ENCODE measurements at regions not wholly inside any gene's neighbourhood (a gene's known extent, or its start where the extent isn't known, plus 50 kb on each side); places are given as distances from the start of the nearest gene placed in this dataset.
"Not testable (repeated sequence)": the region's sequence is repeated elsewhere in the genome, so short reads cannot be mapped to it uniquely, and the experiment has no call there.

DNA sequence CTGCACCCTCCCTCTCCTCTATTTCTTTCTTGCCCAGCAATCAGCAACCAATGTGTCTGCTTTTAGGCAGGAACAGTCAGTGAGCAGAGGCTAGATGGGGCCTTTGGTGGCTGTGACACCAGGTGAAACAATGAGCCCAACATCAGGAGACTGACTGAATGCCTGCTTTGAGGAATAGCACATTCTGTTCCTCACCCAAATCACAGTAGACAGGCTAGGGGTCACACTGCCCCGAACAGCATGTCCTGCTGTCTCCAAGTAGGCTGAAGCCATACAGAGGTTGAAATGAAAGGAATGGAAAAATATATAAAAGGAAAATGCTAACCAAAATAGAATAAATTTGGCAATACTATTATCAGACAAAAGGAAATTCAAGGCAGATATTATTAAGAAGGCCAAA lies 122.5 kb upstream of the GDNF start:
- no peak for DNase-seq (ENCODE audit: low spot score)

DNA sequence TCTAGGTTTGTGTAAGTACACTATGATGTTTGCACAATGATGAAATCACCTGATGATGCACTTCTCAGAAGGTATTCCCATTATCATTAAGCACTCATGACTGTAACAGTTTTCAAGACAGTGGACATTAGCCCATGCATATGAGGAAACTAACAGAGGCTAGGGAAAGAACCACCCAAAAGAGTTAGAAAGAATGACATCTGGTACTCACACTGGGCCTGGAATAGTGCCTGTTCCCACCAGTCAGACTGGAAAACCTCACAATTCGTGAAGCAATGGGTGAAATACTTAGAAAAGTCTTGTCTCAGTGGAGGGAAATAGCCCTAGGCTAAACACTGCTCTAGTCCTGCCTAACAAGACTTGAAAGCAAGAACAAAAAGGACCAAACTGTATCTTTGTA lies 117.4 kb upstream of the GDNF start:
- DNase-seq (ENCODE audit: low spot score): no peak

DNA sequence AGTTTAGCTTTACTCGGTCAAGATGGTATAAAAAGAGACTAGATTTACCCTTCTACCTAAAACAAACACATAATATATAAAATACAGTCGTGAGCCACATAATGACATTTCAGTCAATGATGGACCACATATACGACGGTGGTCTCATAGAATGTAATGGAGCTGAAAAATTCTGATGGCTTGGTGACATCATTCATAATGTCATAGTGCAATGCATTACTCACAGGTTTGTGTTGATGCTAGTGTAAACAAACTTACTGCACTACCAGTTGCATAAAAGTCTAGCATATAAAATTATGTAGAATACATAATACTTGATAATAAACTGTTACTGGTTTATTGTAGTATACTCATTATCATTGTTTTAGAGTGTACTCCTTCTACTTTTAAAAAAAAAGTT lies 115.9 kb upstream of the GDNF start:
- DNase-seq (ENCODE audit: low spot score): no peak

DNA sequence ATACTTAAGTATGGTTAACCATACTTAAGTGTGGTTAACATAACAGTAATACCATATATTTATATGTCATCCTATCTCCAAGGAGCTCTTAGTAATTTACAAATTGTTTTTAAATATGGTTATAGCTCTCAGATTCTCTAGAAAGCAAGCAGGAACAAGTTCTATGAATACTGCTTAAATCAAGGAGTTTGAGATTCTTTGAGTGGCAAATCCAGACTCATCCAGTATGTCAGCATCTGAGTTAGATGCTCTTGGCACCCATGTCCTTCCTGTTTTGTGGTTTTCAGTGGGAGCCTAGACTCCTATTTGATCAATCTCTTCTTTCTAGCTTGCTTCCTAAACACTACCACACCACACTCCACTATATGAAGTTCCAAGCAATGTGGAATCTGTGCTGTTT lies 114.7 kb upstream of the GDNF start:
- DNase-seq (ENCODE audit: low spot score): no peak

DNA sequence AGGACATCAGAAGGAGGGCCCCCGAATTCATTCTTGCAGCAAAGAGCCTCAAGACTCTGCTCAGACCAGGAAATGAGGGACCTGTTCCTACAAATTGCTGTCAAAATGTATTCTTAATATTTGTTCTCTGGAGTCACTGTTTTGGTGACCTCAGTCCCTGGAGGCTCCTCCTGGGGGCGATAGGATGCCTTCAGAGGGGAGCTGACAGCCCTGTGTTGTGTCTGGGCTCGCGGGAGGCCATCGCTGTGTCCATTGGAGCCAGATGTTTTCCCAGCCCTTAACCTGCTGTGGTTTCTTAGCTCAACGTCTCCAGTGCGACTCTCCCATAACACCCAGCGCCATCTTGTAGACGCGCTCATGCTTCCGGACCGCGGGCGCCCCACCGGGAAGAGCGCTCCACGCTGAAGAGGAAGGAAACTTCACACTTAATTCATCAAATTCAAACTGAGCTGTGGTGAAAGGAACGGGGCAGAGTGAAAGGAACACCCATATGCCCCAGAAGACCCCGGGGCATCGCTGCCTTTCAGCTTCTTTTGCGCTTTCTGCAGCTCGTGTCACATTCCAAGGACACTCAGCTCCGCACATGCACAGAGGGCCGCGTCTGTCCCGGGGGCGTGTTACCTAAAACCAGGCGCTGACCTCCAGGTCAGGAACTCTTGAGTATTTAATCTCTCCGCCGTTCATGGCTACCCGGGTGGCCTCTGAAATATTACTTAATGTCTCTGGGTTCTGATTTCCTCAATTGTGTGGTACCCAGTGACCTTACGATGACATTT lies 112.3 kb upstream of the GDNF start:
- DNase-seq (ENCODE audit: low spot score): no peak

DNA sequence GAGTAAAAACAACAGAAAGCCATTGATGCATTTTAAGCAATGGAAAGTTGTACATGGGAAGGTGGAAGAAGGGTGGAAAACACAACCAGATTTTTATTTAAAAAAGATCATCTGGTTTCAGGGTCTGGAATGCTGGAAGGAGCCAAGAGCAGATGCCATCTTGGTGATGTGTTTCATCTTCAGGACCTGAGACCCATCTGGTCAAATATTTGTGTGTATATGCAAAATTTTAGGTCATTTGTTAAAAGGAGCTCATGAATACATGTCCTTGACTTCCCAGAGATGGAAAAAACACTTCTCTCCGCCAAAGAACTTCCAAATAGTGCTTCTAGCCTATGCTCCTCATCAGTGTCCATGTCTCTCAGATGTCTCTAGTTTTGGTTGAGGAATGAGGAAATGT lies 110.6 kb upstream of the GDNF start:
- DNase-seq (ENCODE audit: low spot score): no peak

DNA sequence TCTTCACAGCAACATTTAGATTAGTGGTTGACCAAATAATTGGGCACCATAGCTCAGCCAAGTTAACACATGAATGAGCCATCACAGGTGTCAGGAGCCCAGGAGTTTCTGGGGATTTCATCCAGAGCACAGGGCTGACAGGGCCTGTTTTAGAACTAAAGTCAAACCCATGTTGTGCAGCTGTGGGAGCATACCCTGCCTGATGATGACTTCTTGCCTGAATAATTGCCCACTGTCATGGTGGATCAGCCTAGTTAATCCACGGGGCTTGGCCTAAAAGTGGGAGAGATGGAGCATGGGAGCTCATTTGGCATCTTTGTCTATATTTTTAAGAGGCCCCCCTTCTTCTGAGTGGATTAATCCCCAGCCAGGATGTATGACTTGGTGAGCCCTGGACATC lies 105.6 kb upstream of the GDNF start:
- no peak for DNase-seq (ENCODE audit: low spot score)

DNA sequence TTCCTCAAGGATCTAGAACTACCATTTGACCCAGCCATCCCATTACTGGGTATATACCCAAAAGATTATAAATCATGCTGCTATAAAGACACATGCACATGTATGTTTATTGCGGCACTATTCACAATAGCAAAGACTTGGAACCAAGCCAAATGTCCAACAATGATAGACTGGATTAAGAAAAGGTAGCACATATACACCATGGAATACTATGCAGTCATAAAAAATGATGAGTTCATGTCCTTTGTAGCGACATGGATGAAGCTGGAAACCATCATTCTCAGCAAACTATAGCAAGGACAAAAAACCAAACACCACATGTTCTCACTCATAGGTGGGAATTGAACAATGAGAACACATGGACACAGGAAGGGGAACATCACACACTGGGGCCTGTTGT lies 103.3 kb upstream of the GDNF start:
- not testable (repeated sequence) for DNase-seq (ENCODE audit: low spot score)

DNA sequence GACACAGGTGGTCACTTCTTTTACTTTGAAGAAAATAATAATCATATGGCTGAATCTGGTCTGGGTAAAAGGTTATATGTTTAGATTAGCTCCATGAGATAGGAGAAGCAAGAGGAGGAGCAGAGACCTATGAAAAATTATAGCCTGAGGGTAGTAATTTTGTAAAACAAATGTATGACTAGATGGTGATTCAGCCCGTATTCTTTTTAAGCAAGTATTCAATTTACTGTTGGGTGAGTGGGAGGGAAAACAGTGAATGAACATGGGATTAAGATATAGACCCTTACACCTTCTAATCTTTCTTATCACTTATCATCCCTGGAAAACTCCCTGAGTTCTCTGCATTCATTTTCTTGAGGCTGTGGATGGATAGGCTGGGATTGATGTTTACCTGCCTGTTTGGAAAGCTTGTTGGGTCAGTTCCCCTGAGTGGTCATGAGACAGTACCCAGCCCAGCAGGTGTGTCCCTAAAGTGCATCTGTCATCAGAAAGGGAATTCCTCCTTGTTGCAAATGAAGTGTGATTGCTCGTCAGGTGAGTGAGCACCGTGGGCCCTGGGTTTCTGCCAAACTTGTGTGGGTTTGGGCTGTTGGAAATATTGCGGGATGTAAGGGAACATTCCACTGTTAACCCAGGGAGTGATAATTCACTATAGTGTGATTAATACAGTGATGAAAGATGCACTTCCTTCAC lies 101.2 kb upstream of the GDNF start:
- no peak for DNase-seq (ENCODE audit: low spot score)

DNA sequence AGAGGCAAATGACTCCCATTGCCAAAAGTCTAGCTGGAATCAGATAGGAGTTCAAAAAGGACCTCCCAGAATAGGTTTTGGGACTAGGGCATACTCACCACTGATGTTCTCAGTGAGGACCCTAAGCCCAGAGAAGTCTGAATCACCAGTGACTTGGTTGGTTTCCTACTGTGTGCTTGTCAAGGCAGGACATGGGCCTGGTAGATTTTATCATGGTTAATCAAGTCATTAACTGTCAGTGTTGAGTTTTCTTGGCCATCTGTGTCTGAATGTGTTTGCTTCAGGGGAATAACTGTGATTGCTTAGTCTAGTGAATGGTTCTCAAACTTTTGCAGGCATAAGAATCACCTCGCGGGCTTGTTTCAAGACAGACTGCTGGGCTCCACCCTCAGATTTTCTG lies 99.0 kb upstream of the GDNF start:
- DNase-seq (ENCODE audit: low spot score): no peak

DNA sequence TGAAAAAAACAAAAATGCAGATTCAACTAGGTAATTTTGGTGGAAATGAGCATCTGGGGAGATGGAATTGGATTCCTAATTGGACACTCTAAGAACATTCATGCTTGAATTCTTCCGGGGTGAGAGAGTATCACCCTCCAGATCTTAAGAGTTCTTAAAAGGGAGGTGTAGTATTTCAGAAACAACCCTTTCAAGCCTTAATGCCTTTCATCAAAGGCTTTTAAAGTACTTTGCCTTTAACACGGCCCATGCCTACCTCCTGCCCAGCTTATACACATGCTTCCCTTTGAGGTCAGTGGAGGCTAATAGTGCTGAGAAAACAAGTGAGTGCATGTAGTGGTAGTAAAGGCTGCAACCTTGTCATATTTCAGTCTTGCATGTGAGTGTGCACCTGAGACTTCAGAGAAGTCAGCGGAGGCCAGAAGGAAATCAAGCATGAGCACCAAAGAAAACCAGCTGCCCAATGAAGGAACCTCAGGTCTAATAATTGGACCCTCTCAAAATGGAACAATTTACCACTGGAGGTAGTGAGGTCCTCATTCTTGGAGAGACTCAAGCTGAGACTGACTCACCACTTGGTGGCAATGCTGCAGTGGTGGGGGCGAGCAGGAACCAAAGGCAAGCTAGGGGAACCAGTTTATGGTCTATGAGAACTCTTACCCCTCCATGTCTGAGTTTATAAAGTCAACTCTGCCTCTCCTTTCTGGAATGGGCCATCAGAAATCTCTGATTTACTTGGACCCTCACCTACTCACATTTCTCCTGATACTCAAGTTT lies 98.4 kb upstream of the GDNF start:
- DNase-seq (ENCODE audit: low spot score): no peak

DNA sequence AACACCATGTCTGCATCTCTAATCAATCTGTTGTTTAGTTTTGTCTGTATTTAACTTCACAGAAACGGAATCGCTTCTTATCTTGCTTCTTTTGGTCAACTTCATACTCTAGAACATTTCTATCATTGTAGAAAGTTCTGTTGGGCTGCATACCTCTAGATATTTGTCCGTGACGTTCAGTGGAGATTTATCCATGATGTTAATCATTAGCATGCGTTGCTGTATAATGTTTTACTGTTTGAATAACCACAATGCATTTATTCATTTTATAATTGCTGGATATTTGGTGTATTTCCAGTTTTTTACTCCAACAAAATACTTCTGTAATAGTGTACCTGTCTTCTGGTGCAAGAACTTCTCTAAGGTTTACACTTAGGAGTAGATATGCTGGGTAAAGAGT lies 96.2 kb upstream of the GDNF start:
- no peak for DNase-seq (ENCODE audit: low spot score)

DNA sequence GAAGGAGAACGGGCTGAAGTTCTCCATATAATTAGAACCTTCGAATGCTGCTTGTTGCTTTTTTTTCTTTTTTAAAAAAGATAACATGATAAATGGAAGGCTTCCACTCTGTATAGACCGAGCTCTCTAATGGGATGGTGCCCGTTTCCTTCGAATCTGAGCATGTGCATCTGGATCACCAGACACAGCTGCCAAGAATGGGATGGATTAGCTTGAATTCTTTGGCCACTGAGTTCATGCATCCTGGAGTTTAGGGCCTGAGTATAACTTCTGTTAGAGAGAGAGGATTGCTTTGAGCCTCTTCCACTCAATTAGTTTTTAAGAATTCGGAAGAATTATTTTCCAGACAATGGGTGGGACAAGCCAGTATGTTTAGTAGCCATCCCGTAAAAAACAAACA lies 93.7 kb upstream of the GDNF start:
- DNase-seq (ENCODE audit: low spot score): no peak

DNA sequence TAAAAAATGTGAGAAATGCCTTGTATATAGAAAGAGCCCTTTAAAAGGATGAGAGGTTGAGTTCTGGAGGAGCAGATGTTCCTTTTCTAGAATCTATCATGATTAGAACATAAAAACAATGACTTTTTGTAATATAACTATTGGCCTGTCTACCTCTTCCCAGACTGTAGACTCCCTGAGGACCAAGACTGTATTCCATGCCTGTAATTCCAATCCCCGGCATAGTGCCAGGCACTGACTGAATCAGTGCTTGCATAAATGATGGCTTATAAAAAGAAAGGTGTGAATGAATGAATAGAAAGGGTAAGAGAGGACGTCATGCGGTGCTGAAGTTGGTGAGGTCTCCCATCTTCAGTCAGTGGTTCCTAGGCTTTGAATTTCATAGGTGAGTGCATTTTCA lies 92.6 kb upstream of the GDNF start:
- no peak for DNase-seq (ENCODE audit: low spot score)

DNA sequence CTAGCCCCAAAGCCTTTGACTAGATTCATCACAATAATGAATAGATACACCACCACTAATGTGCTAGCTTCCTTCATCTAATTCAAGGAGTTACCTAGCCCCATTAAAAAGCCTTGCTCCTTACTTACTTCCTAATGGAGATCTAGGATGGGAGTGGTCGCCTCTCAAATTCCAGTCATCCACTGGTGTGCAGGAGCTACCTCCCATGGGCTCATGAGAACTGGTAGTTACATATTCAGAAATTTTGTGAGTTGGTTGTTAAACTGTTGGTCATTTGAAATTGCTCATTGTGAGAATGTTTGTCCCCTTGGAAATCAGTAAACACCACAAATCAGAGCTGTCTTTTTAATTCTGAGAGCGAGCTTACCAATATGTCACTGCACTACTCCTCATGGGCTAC lies 91.7 kb upstream of the GDNF start:
- DNase-seq (ENCODE audit: low spot score): no peak

DNA sequence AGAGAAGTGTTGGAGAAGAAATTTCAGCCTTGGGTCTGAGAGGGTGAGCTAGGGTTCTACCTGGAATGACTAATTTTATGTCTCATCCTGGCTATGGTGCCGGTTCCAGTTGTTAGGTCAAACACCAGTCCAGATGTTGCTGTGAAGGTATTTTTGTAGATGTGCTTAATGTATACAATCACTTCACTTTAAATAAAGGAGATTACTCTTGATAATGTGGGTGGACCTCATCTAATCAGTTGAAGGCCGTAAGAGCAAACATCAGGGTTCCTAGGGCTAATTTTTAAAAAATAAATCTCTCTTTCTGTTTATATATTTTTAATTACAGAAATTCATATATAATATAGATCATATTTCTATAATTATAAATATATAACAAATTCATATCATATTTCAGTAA lies 90.5 kb upstream of the GDNF start:
- DNase-seq (ENCODE audit: low spot score): no peak

DNA sequence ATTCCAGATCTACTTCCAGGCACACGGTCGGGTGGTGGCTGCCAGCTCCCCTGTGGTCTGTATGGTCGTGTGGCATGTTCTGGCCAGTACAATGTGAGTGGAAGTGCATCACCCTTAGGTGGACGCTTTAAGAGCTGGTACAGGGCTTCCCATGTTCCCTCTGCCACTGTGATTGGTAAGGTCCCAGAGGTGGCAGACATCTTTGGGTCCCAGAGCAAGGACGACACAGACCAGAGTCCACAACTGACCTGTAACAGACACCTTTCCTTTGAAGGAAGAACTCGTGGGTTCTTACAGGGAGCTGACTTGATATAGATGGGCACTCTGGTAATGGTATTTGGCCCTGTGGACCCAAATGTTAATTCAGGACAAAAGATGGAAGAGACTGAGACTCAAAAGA lies 90.0 kb upstream of the GDNF start:
- DNase-seq (ENCODE audit: low spot score): no peak

DNA sequence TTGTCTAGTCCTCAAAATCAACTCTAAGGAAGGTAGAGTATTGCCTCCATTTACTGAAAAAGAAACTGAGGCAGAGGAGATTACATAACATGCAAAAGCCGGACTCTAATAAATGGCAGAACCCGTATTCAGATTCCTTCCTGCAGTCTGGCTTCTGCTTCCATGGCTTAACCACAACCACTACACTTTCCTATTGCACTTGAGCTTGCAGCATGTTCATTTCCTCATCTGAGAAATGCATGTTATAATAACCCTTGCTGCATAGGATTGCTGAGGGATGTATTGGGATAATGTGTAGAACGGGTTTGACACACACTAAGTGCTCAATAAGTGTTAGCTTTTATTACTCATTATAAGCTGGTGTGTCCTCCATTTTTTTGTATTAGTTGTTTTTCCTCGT lies 87.9 kb upstream of the GDNF start:
- not testable (repeated sequence) for DNase-seq (ENCODE audit: low spot score)

DNA sequence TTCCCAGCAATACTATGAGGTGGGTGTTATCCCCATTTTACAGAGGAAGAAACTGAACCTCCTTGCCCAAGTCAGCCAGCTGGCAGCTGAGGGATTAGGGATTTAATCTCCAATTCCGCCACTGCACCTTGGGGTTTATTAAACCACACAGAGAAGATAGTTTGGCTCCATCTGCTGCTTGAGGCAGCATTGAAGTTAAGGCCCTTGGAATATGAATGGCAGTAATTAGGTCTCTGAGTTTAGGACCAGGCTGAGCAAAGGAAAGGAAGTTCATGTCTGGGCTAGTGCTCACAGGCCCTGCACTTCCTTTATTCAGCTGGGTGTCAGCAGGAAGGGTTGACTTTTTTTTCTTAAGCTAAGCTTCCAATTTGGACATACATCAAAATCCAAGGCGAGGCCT lies 86.9 kb upstream of the GDNF start:
- DNase-seq (ENCODE audit: low spot score): no peak

DNA sequence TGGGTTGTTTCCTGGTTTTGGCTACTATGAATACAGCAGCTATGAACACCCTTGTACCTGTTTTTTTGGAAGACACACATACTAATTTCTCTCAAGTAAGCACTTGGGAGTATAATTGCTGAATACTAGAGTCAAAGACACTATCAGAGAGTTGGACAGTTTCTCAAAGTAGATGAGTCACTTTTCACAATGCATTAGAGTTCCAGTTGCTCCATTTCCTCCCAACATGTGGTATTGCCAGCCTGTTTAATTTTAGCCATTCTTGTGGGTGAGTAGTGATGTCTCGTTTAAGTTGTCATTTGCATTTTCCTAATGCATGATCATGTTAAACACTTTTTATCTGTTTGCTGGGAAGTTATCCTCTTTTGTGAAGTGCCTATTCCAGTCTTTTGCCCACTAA lies 81.6 kb upstream of the GDNF start:
- DNase-seq (ENCODE audit: low spot score): no peak

DNA sequence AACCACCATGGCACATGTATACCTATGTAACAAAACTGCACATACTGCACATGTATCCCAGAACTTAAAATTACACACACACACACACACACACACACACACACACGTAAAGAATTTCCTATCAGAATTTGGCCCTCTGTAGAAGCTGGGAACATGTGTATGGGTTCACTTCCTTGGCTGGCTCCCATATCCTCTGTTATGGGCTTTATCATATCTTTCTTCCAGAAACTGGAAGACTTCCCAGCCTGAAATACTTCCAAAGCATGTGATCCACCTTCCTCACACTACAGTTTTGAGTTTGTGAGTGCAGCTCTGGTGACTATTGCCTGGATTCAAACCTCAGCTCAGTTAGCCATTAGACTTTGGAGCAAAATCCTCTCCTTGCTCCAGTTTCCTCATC lies 78.6 kb upstream of the GDNF start:
- no peak for DNase-seq (ENCODE audit: low spot score)

DNA sequence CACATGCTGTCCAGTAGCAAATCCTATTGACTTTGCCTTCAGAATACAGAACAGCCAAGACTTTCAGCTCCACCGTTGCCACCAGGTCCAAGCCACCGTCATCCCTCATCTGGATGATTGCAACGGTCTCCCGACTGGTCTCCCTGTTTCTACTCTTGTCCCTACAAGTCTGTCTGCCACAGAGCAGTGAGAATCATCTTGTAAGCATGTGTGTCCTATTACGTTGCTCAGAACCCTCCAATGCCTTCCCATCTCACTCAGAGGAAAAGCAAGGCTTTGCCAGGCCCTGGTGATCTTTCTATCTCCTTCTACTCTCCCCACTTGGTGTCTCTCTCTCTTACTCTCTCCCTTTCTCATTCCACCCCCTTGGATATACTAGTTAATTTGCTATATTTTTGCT lies 76.7 kb upstream of the GDNF start:
- DNase-seq (ENCODE audit: low spot score): no peak

DNA sequence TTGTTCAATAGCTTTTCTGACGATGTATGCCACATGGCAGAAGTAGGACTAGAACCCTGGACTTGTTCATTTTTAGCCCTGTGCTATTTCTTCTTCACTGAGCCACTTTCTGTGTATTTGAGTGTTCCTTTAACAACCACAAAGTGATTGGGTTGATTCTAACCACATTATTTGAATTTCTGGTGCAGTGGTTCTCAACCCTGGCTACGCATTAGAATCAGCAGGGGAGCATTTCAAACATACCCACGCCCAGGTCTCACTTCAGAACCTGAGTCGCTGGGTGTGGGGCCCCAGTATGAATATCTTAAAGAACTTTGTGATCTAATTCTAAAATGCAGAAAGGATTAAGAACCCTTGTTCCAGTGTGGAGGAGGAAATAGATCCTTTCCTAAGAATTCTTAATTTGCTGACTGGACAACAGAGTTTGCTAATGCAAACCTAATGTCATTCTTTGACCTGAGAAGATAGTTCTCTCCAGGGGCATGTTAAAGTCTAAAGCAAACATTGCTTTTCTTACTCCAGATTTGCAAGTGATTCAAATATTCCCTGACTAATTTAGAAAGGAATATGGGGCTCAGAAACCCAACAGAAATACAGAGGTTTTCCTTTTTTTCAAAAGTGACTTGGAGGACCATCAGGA lies 75.4 kb upstream of the GDNF start:
- DNase-seq (ENCODE audit: low spot score): no peak
